ENCODE measurements at regions not wholly inside any gene's neighbourhood (a gene's known extent, or its start where the extent isn't known, plus 50 kb on each side); places are given as distances from the start of the nearest gene placed in this dataset.

GRCh38 chr11:130783323-130783722 is 133.0 kb downstream of the SNX19 start:
- POLR2A ChIA-PET (ENCODE audit: low non-redundant PET): no interaction called here
- TF ChIP-seq, protein P1, sequence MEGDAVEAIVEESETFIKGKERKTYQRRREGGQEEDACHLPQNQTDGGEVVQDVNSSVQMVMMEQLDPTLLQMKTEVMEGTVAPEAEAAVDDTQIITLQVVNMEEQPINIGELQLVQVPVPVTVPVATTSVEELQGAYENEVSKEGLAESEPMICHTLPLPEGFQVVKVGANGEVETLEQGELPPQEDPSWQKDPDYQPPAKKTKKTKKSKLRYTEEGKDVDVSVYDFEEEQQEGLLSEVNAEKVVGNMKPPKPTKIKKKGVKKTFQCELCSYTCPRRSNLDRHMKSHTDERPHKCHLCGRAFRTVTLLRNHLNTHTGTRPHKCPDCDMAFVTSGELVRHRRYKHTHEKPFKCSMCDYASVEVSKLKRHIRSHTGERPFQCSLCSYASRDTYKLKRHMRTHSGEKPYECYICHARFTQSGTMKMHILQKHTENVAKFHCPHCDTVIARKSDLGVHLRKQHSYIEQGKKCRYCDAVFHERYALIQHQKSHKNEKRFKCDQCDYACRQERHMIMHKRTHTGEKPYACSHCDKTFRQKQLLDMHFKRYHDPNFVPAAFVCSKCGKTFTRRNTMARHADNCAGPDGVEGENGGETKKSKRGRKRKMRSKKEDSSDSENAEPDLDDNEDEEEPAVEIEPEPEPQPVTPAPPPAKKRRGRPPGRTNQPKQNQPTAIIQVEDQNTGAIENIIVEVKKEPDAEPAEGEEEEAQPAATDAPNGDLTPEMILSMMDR (conservative IDR thresholded peaks at IDR 0.05; ENCODE audit: low read depth): no peak
- CTCF ChIA-PET: no interaction called here
- no peak for DNase-seq (ENCODE audit: low spot score)
- H3K27ac ChIP-seq: no peak overlapping the region

DNA sequence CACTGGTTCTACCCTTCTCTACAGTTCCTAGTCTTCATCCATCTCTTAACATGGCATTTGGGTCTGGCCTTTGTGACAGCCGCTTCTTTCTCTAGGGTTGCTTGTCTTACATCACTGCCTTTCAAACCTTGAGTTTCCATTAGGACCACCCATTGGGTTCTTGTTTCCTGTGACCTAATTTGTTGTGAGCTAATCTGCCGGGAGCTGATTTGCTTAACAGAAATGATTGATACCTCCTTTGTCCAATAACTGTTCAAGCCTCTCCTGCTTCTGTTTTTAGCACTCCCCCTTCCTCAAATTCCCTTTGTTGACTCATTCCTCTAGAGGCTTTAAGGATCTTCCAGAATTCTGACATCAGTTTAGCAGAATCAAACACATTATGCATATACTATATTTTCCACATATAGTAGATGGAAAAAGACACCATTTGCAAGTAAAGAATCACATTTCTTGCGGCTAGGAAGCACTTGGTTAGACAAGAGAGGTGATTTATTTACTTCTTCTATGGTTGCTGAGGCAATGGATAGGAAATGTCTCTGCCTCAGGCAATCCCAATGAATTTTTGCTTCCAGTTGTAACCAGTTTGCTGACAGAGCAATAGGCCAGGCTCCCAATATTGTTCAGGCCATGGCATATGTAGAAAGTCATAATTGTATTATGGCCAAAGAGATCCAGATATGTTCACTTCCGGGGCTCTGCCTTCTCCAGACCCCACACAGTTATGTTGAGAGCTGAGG is 130.7 kb downstream of the SNX19 start:
- ChIA-PET POLR2A (ENCODE audit: low non-redundant PET) (no interaction called here), CTCF (interaction anchor here (0.6 kb wide), 1 partner anchor 43 kb away, joined by 3 read pairs; no protein-coding TSS in a partner anchor)
- H3K27ac ChIP-seq: no peak overlapping the region
- TF ChIP-seq, protein P1 (conservative IDR thresholded peaks at IDR 0.05; ENCODE audit: low read depth): no peak
- peak; percentile 27 for DNase-seq (ENCODE audit: low spot score)

GRCh38 chr11:130786586-130786985 is 129.7 kb downstream of the SNX19 start:
- CTCF ChIA-PET: interaction anchor here (0.6 kb wide), 2 partner anchors 42 to 352 kb away, joined by 3 read pairs; no protein-coding TSS in a partner anchor
- TF ChIP-seq, protein P1 (conservative IDR thresholded peaks at IDR 0.05; ENCODE audit: low read depth): no peak
- H3K27ac ChIP-seq: peak overlapping the region; percentile 60; the same call in 1 of the 2 replicates
- POLR2A ChIA-PET (ENCODE audit: low non-redundant PET): no interaction called here
- DNase-seq (ENCODE audit: low spot score): no peak

GRCh38 chr11:130787092-130787616 is 129.1 kb downstream of the SNX19 start:
- H3K27ac ChIP-seq: peak overlapping the region; percentile 60; the same call in 1 of the 2 replicates
- DNase-seq (ENCODE audit: low spot score): peak; percentile 62
- POLR2A ChIA-PET (ENCODE audit: low non-redundant PET): no interaction called here

GRCh38 chr11:130787973-130788570 is 128.2 kb downstream of the SNX19 start:
- DNase-seq (ENCODE audit: low spot score): no peak
- H3K27ac ChIP-seq: no peak overlapping the region
- CTCF ChIA-PET: interaction anchor here (0.6 kb wide), 1 partner anchor 1451 kb away, joined by 4 read pairs; no protein-coding TSS in a partner anchor
- TF ChIP-seq, protein P1 (conservative IDR thresholded peaks at IDR 0.05; ENCODE audit: low read depth): no peak
- POLR2A ChIA-PET (ENCODE audit: low non-redundant PET): interaction anchor here (0.7 kb wide), 1 partner anchor 81 kb away, joined by 4 read pairs; no protein-coding TSS in a partner anchor

More at GRCh38 chr11:130787092-130787616, 129.1 kb downstream of the SNX19 start:
- CTCF ChIA-PET: interaction anchor here (0.6 kb wide), 2 partner anchors 352 to 1450 kb away, joined by 3 to 4 read pairs; no protein-coding TSS in a partner anchor
- TF ChIP-seq, protein P1 (conservative IDR thresholded peaks at IDR 0.05; ENCODE audit: low read depth): no peak

GRCh38 chr11:130789056-130789640 is 127.1 kb downstream of the SNX19 start:
- H3K27ac ChIP-seq: no peak overlapping the region
- ChIA-PET POLR2A (ENCODE audit: low non-redundant PET) (no interaction called here), CTCF (no interaction called here)
- no peak for DNase-seq (ENCODE audit: low spot score)
- TF ChIP-seq, protein P1 (conservative IDR thresholded peaks at IDR 0.05; ENCODE audit: low read depth): no peak

Measured in RWPE1 (cell line).